ENCODE measurements at regions not wholly inside any gene's neighbourhood (a gene's known extent, or its start where the extent isn't known, plus 50 kb on each side); places are given as distances from the start of the nearest gene placed in this dataset.
"Not testable (repeated sequence)": the region's sequence is repeated elsewhere in the genome, so short reads cannot be mapped to it uniquely, and the experiment has no call there.

DNA sequence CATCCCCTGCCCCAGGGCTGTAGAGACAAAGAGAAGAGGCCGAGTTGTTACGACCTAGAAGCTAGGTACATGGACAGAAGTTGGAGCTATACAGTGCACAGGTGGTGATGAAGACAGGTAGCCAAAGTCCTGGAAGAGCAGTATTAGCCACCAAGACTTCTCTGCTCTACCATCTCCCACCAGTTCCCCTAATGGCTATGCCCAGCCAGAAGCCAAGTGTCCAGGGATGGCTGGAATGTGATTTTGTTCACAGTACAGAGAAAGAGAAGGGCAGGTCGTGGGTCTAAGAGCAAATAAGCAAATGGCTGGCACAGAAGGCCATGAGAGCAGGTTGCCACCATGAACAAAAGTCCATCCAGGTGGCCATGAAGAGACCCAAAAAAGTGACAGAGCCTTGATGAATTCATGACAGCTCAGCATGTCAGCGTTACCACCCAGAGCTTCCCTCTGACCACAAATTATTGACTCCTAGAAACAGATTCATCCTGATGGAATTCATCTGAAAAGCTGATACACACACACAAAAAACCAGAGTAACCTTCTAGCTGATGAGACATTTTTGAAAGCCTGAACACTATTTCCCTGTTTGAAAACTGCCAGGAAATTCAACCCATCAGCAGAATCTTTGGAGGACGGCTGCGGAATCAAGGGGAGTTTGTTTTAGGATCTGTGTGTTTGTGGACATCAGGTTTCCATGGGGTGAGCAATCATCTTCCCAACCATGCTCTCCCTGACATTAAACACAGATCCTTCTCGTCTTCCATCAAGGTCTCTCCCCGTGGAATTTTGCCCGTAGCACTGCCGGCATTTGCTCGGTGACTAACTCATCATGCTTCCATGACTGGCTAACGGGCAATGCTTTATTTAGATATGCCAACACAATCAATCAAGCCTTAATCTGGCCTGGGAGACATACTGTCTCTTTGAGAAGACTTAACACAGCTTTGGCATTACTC, 906.7 kb upstream of the AUTS2 start:
- no peak for DNase-seq

DNA sequence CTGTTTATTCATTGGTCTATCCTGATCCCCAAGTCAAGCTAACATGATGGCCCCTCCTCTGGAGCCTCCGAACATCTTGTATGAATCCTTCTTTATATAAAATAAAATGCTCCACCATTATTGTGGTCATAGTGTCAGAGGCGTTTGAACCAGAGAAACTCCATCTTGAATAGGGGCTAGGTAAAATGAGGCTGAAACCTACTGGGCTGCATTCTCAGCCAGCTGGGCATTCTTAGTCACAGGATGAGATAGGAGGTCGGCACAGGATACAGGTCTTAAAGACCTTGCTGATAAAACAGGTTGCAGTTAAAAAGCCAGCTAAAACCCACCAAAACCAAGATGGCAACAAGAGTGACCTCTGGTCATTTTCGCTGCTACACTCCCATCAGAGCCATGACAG, 905.8 kb upstream of the AUTS2 start:
- no peak for DNase-seq

GRCh38 chr7:68694656-68695055, 903.6 kb upstream of the AUTS2 start:
- DNase-seq: no peak

DNA sequence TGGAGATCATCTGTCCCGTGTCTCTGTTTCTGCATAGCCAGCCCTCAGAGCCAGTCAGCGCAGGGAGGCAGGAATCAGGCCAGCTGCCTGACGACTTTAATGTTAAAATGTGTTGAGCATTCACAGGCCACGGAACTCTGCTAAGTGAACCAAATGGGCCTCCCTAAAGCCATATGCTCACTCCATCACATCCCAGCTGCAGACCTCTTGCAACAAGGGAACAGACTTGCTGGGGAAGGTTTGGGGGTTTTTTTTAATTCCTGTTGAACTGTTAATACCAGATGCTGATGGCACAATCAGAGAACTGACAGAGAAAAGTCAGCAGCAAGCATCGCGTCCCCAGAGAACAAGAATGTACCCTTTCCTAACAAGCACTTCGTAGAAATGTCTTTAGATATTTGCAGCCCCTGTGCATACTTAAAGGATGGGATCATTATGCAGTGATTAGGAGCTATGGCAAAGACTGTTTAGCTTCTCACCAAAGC, 900.4 kb upstream of the AUTS2 start:
- no peak for DNase-seq

- no peak for DNase-seq
Measured at GRCh38 chr7:68699090-68699711, 899.1 kb upstream of the AUTS2 start.

DNA sequence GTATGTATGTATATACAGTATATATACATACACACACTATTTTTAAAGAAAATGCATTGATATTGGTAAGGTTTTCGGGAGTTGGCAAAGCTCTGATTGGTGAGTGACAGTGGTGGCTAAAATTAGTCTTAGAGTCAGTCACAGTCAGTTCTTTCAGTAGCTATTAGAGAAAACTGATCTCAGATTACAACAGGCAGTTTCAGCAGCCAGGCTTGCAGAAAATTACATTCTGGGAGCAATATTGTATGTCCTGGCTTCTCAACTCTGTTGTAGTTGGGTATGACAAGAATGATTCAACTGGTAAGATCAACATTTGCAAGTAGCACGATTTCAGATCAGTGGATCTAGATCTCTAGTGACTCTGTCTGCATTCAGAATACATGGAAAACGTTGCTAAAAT, 897.9 kb upstream of the AUTS2 start:
- no peak for DNase-seq

- DNase-seq: no peak
Measured at GRCh38 chr7:68706291-68706690, 892.0 kb upstream of the AUTS2 start.

- no peak for DNase-seq
Measured at GRCh38 chr7:68707159-68707558, 891.1 kb upstream of the AUTS2 start.

DNA sequence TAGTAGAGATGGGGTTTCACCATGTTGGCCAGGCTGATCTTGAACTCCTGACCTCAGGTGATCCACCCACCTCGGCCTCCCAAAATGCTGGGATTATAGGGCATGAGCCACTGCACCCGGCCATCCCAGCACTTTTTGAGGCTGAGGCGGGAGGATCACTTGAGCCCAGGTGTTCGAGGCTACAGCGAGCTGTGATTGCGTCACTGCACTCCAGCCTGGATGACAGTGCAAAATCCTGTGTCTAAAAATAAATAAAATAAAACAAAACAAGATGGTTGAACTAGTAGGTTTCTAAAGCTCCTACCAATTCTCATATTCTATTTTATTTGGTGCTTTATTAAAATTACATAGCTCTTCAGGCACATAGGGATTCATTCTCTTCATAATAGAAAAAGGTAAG, 890.3 kb upstream of the AUTS2 start:
- DNase-seq: no peak

- no peak for DNase-seq
Measured at GRCh38 chr7:68712956-68713495, 885.2 kb upstream of the AUTS2 start.

- not testable (repeated sequence) for DNase-seq
Measured at GRCh38 chr7:68714135-68714534, 884.1 kb upstream of the AUTS2 start.

- no peak for DNase-seq
Measured at GRCh38 chr7:68715907-68716306, 882.4 kb upstream of the AUTS2 start.

DNA sequence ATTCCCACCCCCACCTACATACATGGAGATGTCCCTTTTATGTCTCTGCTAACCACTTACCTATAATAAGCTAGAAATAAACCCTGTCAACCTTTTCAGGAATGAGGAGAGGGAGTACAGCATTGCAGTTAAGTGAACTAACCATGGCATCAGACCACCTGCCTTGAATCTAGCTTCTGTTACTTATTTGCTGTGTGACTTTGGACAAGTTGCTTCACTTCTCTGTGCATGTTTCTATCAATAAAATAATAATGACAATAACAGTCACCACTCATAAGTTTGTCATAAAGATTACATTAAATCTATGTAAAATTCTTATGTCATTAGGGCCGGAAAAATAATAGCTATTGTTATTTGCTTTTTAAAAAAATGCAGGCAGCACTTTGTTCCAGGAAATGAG, 881.1 kb upstream of the AUTS2 start:
- no peak for DNase-seq

DNA sequence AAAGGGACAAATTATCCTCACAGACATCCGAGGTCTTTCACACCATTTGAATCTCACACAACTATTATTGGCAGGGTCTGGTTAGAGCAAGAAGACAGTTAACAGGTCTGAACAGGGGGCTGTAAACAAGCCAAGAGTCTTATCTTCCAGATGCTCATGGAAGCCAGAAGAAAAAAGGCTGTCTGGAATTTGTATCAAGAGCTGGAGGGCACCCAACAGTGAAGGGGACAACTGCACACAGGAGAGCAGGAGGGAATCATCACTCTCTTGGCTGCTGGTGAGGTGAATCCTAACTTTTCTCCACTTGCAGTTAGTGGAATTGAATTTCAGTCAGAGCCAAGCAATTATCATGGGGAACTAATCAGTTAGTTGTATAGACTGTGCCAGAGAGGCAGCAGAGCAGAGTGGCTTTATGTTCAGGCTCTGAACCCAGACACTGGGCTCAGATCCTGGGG, 880.2 kb upstream of the AUTS2 start:
- no peak for DNase-seq

- no peak for DNase-seq
Measured at GRCh38 chr7:68720697-68721096, 877.6 kb upstream of the AUTS2 start.

DNA sequence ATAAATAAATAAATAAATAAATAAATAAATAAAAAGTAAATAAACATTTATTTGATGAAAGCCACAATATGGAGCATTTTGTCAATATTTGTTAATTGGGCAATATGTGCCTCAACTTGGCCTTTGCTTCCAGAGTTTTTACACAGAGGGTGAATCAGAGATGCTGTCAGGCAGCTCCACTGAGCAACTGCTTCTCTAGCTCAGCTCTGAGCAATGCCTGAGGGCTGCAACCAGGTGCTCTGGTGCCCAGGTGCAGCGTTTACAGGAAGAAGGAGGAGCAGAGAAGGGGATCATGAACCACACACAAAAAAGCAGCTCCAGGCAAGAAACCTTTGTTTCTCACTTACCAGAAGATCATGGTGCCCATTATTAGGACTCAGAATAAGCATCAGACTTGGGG, 876.2 kb upstream of the AUTS2 start:
- DNase-seq: no peak

DNA sequence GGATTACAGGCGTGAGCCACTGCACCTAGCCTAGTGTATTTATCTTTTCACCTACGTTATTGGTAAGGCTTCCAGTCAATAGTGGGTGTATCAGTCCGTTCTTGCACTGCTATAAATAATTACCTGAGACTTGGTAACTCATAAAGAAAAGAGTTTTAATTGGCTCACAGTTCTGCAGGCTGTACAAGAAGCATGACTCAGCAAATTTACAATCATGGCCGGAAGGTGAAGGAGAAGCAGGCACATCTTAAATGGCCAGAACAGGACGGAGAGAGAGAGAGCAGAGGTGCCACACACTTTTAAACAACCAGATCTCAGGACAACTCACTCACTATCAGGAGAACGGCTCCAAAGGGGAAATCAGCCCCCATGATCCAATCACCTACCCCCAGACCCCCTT, 873.3 kb upstream of the AUTS2 start:
- no peak for DNase-seq

- DNase-seq: no peak
Measured at GRCh38 chr7:68725843-68726785, 872.2 kb upstream of the AUTS2 start.

- not testable (repeated sequence) for DNase-seq
Measured at GRCh38 chr7:68728720-68729119, 869.6 kb upstream of the AUTS2 start.

- DNase-seq: no peak
Measured at GRCh38 chr7:68729371-68729770, 868.9 kb upstream of the AUTS2 start.

GRCh38 chr7:68730194-68730593, 868.1 kb upstream of the AUTS2 start:
- DNase-seq: no peak

DNA sequence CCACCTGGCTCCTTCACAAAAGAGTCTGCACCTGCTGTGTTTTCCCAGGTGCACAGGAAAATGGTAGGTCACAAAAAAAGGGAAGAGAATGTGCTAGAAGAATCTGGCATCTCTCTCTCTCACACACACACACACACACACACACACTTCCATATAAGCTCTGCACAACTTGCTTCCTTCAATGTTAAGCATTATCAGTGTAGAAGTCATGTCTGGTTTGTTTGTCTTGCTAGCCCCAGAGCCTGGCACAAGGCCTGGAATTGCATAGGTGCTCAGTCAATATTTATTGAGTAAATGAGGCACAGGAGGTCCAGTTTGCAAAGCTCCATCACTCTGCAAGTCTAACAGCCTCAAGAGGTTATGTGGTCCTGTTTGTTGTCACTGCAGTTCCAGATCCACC, 867.3 kb upstream of the AUTS2 start:
- no peak for DNase-seq

Data from stimulated activated CD4-positive, alpha-beta T cell treated with anti-CD3 and anti-CD28 coated beads, Interleukin-15, amount 100 ng/mL, for 24 hours (primary cell).